ENCODE measurements at regions not wholly inside any gene's neighbourhood (a gene's known extent, or its start where the extent isn't known, plus 50 kb on each side); places are given as distances from the start of the nearest gene placed in this dataset.

GRCh38 chr16:60271025-60271771, 1537.1 kb upstream of the GOT2 start:
- ChIA-PET POLR2A (no interaction called here), CTCF (no interaction called here)
- H3K9ac ChIP-seq = no peak overlapping the region
- H3K27me3 ChIP-seq (ENCODE audit: insufficient read depth) = no peaks in the 10 kb centered on the region
- no peak for TF ChIP-seq NFIC (IDR thresholded peaks at IDR 0.05; ENCODE audit: borderline replicate concordance)
- no peak for TF ChIP-seq GABPA (IDR thresholded peaks at IDR 0.05; ENCODE audit: low read depth)
- TF ChIP-seq RCOR1 (IDR thresholded peaks at IDR 0.05; ENCODE audit: low read length) = no peak
- no peak for TF ChIP-seq ZBTB33 (IDR thresholded peaks at IDR 0.05; ENCODE audit: borderline replicate concordance, low read depth)
- no peak for TF ChIP-seq TAF1 (IDR thresholded peaks at IDR 0.05; ENCODE audit: borderline replicate concordance, low read depth, low read length)
- TF ChIP-seq FOXJ3 (CRISPR knock-in tag; IDR thresholded peaks at IDR 0.05) = no peak
- TF ChIP-seq PBX3 (IDR thresholded peaks at IDR 0.05) = no peak
- no peak for TF ChIP-seq YY1 (IDR thresholded peaks at IDR 0.05; ENCODE audit: low read depth)
- TF ChIP-seq ELF1 (IDR thresholded peaks at IDR 0.05) = no peak
- no peak for TF ChIP-seq RAD21 (IDR thresholded peaks at IDR 0.05; ENCODE audit: low read length)
- no peak for TF ChIP-seq TEAD4 (IDR thresholded peaks at IDR 0.05; ENCODE audit: borderline replicate concordance, insufficient read depth)
- TF ChIP-seq CHD2 (IDR thresholded peaks at IDR 0.05; ENCODE audit: low read length, partially characterized antibody) = no peak
- no peak for TF ChIP-seq TCF12 (IDR thresholded peaks at IDR 0.05)
- TF ChIP-seq FOSL2 (IDR thresholded peaks at IDR 0.05; ENCODE audit: borderline replicate concordance, low read depth) = no peak
- no peak for TF ChIP-seq USF2 (IDR thresholded peaks at IDR 0.05; ENCODE audit: borderline replicate concordance, low read depth, low read length)
- no peak for TF ChIP-seq USF1 (IDR thresholded peaks at IDR 0.05; ENCODE audit: borderline replicate concordance, low read depth)
- no peak for TF ChIP-seq MAX (IDR thresholded peaks at IDR 0.05; ENCODE audit: low read depth)
- no peak for TF ChIP-seq POLR2AphosphoS5 (IDR thresholded peaks at IDR 0.05; ENCODE audit: low read depth, low read length)
- no peak for TF ChIP-seq IRF3 (IDR thresholded peaks at IDR 0.05; ENCODE audit: low read depth, low read length)
- no peak for DNase-seq
- H3K9me2 ChIP-seq = no peaks in the 10 kb centered on the region
- whole genome bisulfite sequencing (ENCODE audit: low lambda C conversion rate) = 17% methylated on average over 3 of the region's 3 CpGs
- no peak overlapping the region for H2AFZ ChIP-seq (ENCODE audit: low read depth)
- no peaks in the 10 kb centered on the region for H3K36me3 ChIP-seq (replicated peaks in 1 of 2; ENCODE audit: control insufficient read depth in 1 of 2, insufficient read depth in 2 of 2, low read length in 1 of 2)
- H3K4me2 ChIP-seq = no peak overlapping the region
- H3K79me2 ChIP-seq (ENCODE audit: insufficient read depth) = no peaks in the 10 kb centered on the region
- no peaks in the 10 kb centered on the region for H4K20me1 ChIP-seq (ENCODE audit: insufficient read depth)
- H3K9me3 ChIP-seq = no peaks in the 10 kb centered on the region
- no peak overlapping the region for H3K4me3 ChIP-seq (ENCODE audit: low read depth in 2 of 2, low read length in 1 of 2)
- no peak overlapping the region for H3K27ac ChIP-seq (ENCODE audit: low read depth in 2 of 2, low read length in 1 of 2)
- no peaks in the 10 kb centered on the region for H3K4me1 ChIP-seq (ENCODE audit: control insufficient read depth in 1 of 2, insufficient read depth in 2 of 2, low read depth in 1 of 2, low read length in 1 of 2)
- H3F3A ChIP-seq (replicated peaks; ENCODE audit: insufficient read depth) = no peaks in the 10 kb centered on the region

Data from SK-N-SH (cell line).